Central memory CD8-positive, alpha-beta T cell (primary cell): ENCODE measurements at regions not wholly inside any gene's neighbourhood (a gene's known extent, or its start where the extent isn't known, plus 50 kb on each side); places are given as distances from the start of the nearest gene placed in this dataset.
A peak's percentile ranks its signal among the peaks of the same experiment; 100 is the strongest.

Experiments used
- ATAC-seq: fragments of 150-1000 bp; cut with Tn5 transposase; replicated peaks from 2 replicates; pipeline ENCODE4 v1.10.0; 2022; ENCODE audit warnings: mild to moderate bottlenecking, moderate FRiP score, moderate number of reproducible peaks; ENCODE audit not compliant: poor library complexity, severe bottlenecking; ENCODE audit errors: extremely low read depth
- DNase-seq, 2 donors: peaks; one replicate each; pipeline ENCODE4 v3.0.0; 2021; ENCODE audit warnings: low spot score in 2 of 2
- H3K27ac Mint-ChIP-seq: one replicate; pipeline ENCODE4 v1.8.0; 2022; ENCODE audit warnings: low read depth, mild to moderate bottlenecking, moderate library complexity, mixed read lengths
- H3K27me3 Mint-ChIP-seq: one replicate; pipeline ENCODE4 v1.8.0; 2022; ENCODE audit warnings: mixed read lengths
- H3K36me3 Mint-ChIP-seq: one replicate; pipeline ENCODE4 v1.8.0; 2022; ENCODE audit warnings: mild to moderate bottlenecking, moderate library complexity, mixed read lengths; ENCODE audit not compliant: insufficient read depth
- H3K4me1 Mint-ChIP-seq: one replicate; pipeline ENCODE4 v1.8.0; 2022; ENCODE audit warnings: mixed read lengths
- H3K4me3 Mint-ChIP-seq: one replicate; pipeline ENCODE4 v1.8.0; 2022; ENCODE audit warnings: mild to moderate bottlenecking, moderate library complexity, mixed read lengths
- H3K9me3 Mint-ChIP-seq: one replicate; pipeline ENCODE4 v1.8.0; 2022; ENCODE audit warnings: mixed read lengths

DNA sequence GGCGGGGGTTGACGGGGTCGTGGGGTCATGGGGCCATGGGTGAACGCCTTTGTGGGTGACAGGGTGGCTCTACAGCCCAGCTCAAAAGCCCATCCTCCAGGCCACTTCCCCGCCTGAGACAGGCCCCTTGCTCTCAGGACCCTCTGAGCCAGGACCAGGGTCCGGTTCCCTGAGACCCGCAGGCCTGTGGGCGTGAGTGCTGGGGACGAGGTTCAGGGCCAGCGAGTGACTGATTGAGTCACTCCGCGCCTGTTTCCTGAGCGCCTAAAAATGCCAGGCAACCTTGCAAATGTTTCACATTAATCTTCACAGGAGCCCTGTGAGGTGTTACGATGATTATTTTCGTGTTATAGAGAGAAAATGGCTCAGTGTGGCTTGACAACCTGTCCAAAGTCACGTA is 97.8 kb downstream of the ZNF674 start:
- H3K27ac Mint-ChIP-seq = peak overlapping the region; percentile 85
- DNase-seq = no peak
- peak overlapping the region; percentile 82 for H3K4me3 Mint-ChIP-seq
- H3K27me3 Mint-ChIP-seq = no peaks in the 10 kb centered on the region
- peaks cover 28% of the 10 kb centered on the region for H3K36me3 Mint-ChIP-seq
- no peaks in the 10 kb centered on the region for H3K9me3 Mint-ChIP-seq
- H3K4me1 Mint-ChIP-seq = peaks cover 9% of the 10 kb centered on the region
- ATAC-seq = peak; percentile 59

DNA sequence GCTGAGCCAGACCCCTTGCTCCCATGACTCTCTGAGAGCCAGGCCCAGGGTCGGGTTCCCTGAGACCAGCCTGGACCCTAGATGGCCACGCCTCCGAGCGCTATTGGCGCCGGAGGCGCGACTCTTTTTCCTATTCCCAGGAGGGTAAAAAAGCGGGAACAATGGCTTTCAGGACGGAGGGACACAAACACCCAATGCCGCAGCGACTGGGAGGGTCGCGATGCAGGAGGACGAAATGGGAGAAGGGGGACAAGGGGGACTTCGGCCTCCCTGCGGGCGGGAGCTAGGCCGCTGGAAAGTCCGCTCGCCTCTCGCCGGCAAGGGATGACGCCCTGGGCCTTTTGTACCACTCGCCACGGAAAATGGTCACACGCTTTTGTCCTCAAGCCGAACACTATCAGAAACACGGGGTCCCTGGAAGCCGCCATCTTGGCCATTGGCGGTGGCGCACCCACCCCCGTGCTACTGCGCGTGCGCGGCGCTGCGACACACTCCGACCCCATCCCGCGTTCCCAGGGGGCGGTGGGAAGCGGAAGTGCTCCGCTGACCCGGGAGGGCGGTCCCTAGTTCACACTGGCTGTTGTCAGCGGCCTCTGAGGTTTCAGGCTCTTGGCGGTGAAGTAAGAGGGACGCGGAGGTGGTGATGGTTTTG is 98.4 kb downstream of the ZNF674 start:
- ATAC-seq (peak; percentile 88), DNase-seq (peak; percentile 63 to 81)
- H3K27ac Mint-ChIP-seq = peak overlapping the region; percentile 85
- peak overlapping the region; percentile 82 for H3K4me3 Mint-ChIP-seq
- H3K4me1 Mint-ChIP-seq = peaks cover 4% of the 10 kb centered on the region
- H3K9me3 Mint-ChIP-seq = no peaks in the 10 kb centered on the region
- no peaks in the 10 kb centered on the region for H3K27me3 Mint-ChIP-seq
- peaks cover 24% of the 10 kb centered on the region for H3K36me3 Mint-ChIP-seq

DNA sequence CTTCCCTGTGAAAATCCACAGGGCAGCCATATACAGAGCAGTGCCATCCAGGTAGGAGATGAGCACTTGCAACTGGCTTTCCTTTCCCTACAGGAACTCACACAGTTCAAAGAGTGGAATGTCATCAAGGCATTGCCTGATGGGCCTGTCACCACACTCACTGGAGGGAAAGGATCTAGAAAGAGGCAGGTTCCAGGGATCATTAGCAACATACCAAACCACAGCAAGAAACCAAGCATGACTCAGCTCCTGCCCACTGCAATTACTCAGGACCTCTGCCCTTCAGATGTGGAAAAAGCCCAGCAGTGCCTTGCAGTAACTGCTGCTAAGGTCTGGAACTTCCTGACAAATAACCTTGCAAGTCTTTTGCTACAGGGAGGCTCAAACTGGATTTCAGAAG is 101.2 kb downstream of the ZNF674 start:
- no peak overlapping the region for H3K4me3 Mint-ChIP-seq
- DNase-seq (no peak), ATAC-seq (no peak)
- no peaks in the 10 kb centered on the region for H3K27me3 Mint-ChIP-seq
- H3K9me3 Mint-ChIP-seq = no peaks in the 10 kb centered on the region
- no peak overlapping the region for H3K27ac Mint-ChIP-seq
- no peaks in the 10 kb centered on the region for H3K4me1 Mint-ChIP-seq
- peaks cover 17% of the 10 kb centered on the region for H3K36me3 Mint-ChIP-seq

DNA sequence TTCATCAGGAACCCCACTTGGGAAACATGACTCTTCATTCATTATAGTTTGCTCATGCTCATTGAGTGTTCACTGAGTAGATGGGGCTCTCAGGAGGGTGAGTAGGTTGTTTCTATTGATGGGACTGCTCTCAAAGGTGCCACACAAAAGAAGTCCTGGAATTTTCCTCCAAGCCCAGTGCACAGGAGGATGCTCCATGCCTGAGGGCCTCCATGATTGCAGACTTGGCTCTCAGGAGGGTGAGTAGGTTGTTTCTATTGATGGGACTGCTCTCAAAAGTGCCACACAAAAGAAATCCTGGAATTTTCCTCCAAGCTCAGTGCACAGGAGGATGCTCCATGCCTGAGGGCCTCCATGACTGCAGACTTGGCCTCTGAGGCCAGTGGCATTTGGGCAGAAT is 108.5 kb downstream of the ZNF674 start:
- no peak overlapping the region for H3K4me3 Mint-ChIP-seq
- no peak overlapping the region for H3K27ac Mint-ChIP-seq
- no peak for DNase-seq
- ATAC-seq = no peak
- H3K36me3 Mint-ChIP-seq = no peaks in the 10 kb centered on the region
- no peaks in the 10 kb centered on the region for H3K4me1 Mint-ChIP-seq
- no peaks in the 10 kb centered on the region for H3K9me3 Mint-ChIP-seq
- no peaks in the 10 kb centered on the region for H3K27me3 Mint-ChIP-seq

DNA sequence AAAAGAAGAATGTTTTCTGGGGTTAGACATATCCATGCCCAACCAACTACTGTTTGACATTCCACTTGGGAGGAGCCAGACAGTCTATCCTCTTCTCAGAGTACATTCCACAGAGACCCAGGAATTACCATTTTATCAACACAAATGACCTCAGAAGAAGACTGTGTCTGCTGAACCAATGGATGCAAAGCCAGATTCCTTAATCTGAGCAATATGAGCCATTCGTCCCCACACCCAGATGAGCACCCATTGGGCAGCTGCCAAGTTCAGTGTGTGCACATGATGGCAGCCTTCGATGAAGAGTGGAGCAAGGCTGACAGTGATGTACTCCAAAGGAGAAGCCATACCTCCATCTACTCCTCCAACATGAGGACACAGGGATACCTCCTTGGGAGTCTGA is 111.3 kb downstream of the ZNF674 start:
- no peak for ATAC-seq
- H3K36me3 Mint-ChIP-seq = no peaks in the 10 kb centered on the region
- no peak overlapping the region for H3K4me3 Mint-ChIP-seq
- H3K9me3 Mint-ChIP-seq = no peaks in the 10 kb centered on the region
- H3K27ac Mint-ChIP-seq = no peak overlapping the region
- H3K27me3 Mint-ChIP-seq = no peaks in the 10 kb centered on the region
- no peaks in the 10 kb centered on the region for H3K4me1 Mint-ChIP-seq
- no peak for DNase-seq

DNA sequence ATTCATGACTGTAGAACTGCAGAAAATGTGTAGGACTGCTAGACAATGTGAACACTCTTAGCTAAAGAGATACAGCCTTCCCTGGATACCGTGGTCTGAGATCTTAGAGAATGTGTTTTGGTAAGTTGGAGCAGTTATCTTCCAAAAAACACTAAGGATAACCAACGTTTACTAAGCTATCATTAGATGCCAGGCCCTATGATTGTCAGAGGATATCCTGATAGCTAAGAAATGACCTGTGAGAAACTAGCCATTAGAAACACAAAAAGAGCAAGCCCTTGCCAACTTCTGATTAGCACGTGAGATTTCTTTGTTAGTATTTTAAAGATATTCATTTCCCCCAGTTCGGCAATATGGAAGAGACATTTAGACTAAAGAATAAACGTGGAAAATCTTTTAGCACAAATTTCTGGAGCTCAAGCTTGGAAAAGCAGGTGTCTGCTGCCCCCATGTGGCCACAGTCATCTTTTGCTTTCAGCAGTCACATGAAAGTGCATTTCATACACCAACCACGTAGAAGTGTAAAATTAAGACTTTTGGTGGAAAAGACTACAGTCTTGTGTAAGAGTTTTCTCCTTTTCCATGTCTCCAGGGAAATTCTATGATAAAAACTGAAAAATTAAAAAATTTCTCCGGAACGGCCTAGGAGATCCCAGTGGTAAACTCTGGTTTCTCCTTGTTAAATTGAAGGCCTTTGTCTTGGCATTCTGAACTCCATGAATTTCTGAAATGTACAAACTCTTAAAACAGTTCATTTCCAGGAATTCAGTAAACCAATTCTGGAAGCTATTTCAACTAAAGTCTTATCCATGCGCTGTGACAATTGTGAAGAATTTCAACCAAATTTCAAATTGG is 136.4 kb downstream of the ZNF674 start:
- Mint-ChIP-seq H3K27me3 (no peaks in the 10 kb centered on the region), H3K36me3 (no peaks in the 10 kb centered on the region), H3K4me3 (no peak overlapping the region), H3K9me3 (no peaks in the 10 kb centered on the region), H3K4me1 (no peaks in the 10 kb centered on the region), H3K27ac (no peak overlapping the region)
- DNase-seq = peak; percentile 18 to 28
- ATAC-seq = no peak

DNA sequence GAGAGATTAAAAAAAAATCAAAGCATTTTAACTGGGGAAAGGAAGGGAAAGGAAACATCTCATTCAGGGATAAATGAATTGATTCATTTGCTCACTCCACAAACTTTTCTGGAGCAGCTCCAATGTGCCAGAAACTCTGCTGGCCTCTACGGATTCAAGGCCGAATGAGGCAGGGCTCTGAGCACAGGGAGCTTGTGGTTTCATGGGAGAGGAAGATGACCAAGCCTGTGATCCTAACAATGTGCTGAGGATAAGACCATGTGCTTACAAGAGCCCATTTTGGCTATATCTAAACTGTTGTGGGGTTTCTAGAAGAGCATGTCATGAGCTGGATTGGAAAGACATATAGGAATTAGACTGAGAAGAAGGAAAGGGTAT is 137.5 kb downstream of the ZNF674 start:
- no peak overlapping the region for H3K4me3 Mint-ChIP-seq

DNA sequence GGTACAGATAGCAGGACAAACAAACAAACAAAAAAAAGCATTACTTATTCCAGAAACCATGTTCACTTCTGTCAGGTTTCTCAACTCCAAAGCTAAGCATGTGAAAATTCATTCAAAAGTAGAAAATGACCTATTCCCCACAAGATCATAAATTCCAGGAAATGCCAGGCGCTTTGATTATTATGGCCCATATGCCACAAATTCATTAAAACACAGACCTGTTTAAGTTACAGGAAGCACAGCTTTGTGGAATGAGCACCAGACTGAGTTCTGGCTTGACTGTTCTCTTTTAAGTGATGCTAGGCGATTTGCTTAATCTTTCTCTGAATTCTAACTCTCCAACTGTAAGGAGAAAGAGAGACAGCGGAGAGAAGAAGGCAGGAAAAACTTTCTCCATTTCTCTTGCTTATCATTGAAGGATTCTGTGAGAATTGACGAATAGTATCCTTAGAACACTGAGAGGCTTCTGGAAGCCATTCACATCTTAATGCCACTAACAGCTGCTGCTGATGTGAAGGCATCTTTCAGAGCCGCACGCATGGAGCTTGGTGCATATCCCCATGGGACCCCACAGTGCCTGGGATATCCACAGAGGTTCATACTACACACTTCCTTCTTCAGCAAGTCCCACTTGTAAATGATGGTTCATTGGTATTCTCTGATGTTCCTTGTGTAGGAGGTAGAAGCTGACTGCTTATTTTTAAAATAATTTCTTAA is 138.0 kb downstream of the ZNF674 start:
- no peak overlapping the region for H3K4me3 Mint-ChIP-seq
- no peak overlapping the region for H3K27ac Mint-ChIP-seq
- H3K36me3 Mint-ChIP-seq = no peaks in the 10 kb centered on the region
- ATAC-seq (no peak), DNase-seq (no peak)
- H3K4me1 Mint-ChIP-seq = no peaks in the 10 kb centered on the region
- H3K9me3 Mint-ChIP-seq = no peaks in the 10 kb centered on the region
- H3K27me3 Mint-ChIP-seq = no peaks in the 10 kb centered on the region

More for the DNA sequence above, 137.5 kb downstream of the ZNF674 start:
- ATAC-seq (no peak), DNase-seq (no peak)
- Mint-ChIP-seq H3K4me1 (no peaks in the 10 kb centered on the region), H3K36me3 (no peaks in the 10 kb centered on the region), H3K27me3 (no peaks in the 10 kb centered on the region), H3K9me3 (no peaks in the 10 kb centered on the region), H3K27ac (no peak overlapping the region)

DNA sequence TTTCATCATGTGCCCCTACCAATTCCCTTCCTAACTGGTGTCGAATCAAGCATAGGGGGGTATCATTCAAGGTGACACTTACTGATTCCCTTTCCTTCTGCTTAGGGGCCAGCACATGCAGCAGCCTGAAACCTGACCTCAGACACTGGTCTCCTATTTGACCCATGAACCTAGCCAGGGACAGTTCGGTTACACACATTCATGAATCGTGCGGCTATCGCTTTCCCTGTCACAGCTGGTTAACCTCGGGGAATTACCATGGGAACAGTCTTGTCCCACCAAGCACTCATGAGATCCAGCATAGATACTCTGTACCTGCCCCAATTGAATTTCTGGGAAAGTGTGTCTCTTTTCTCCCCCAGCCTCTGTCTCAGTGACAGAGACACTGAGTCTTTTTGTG is 140.4 kb downstream of the ZNF674 start:
- no peaks in the 10 kb centered on the region for H3K9me3 Mint-ChIP-seq
- no peak overlapping the region for H3K4me3 Mint-ChIP-seq
- no peaks in the 10 kb centered on the region for H3K27me3 Mint-ChIP-seq
- H3K27ac Mint-ChIP-seq = no peak overlapping the region
- H3K4me1 Mint-ChIP-seq = no peaks in the 10 kb centered on the region
- DNase-seq (no peak), ATAC-seq (no peak)
- no peaks in the 10 kb centered on the region for H3K36me3 Mint-ChIP-seq

DNA sequence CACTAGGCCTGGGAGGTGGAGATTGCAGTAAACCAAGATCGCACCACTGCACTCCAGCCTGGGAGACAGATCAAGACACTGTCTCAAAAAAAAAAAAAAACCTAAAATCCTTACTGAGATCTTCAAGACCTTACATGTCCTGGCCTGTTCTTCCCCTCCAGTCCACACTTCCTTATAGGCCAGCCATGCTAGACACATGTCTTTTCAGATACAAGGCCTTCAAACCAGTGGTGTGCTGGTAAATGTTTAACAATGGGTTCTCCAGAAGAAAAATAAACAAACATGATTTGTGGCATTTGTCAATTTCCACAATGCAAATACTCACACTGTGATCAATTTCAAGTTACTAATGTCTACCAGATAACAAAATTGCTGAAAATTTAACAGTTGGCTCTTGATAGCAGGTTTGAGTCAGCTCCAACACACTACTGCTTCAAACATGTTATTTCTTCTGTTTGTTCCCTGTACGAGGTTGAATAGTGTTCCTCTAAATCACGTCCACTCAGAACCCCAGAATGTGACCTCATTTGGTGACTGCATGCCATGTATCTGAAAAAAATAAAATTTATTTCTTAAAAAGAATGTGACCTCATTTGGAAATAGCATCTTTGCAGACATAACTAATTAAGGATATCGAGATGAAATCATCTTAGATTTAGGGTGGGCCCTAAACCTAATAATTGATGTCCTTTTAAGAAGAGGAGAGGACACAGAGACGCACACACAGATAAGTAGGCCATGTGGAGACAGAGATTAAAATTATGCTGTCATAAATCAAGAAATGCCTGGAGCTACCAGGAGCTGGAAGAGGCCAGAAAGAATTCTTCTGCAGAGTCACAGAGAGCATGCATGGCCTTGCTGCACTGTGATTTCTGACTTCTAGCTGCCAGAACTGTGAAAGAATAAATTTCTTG is 144.4 kb downstream of the ZNF674 start:
- Mint-ChIP-seq H3K27ac (no peak overlapping the region), H3K27me3 (no peaks in the 10 kb centered on the region), H3K4me3 (no peak overlapping the region), H3K36me3 (no peaks in the 10 kb centered on the region), H3K9me3 (no peaks in the 10 kb centered on the region), H3K4me1 (no peaks in the 10 kb centered on the region)
- no peak for ATAC-seq
- no peak for DNase-seq

DNA sequence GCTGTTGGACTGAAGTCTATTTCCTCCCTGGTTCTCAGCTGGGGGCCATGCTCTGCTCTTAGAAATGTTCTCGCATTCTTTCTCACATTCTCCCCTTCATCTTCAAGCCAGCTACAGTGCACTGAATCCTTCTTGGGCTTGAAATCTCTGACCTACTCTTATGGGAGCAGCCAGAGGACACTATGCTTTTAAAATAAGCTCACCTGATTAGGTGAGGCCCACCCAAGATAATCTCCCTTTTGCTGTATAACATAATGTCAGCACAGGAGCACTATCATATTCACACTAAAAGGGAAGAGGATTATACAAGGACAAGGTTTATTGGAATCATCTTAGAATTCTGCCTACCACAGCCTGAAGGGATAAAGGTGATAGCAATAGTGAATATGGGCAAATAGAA is 146.3 kb downstream of the ZNF674 start:
- Mint-ChIP-seq H3K4me3 (no peak overlapping the region), H3K9me3 (no peaks in the 10 kb centered on the region), H3K36me3 (peaks cover 2% of the 10 kb centered on the region), H3K27me3 (no peaks in the 10 kb centered on the region), H3K4me1 (no peaks in the 10 kb centered on the region), H3K27ac (no peak overlapping the region)
- ATAC-seq (no peak), DNase-seq (no peak)

DNA sequence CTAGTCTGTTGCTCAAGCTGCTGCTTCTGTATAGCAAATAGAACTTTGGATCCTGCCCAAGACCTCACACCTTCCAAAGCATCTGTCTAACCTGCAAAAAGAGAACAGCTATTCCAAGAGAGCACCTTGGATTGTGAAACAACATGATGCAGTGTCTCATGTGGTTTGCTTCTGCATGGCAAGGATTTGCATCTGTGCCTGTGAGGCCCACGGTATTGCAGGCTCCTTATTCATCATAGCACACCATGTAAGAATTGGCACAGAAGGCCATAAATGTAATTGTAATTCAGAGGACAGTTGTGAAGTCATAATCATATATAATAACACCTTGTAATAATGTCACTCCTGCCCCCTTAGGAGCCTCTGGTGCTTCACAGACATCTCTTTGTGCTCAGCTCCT is 147.1 kb downstream of the ZNF674 start:
- no peaks in the 10 kb centered on the region for H3K9me3 Mint-ChIP-seq
- no peak for ATAC-seq

More for the DNA sequence above, 147.1 kb downstream of the ZNF674 start:
- DNase-seq = no peak
- H3K27me3 Mint-ChIP-seq = no peaks in the 10 kb centered on the region
- H3K27ac Mint-ChIP-seq = no peak overlapping the region
- no peaks in the 10 kb centered on the region for H3K4me1 Mint-ChIP-seq
- H3K36me3 Mint-ChIP-seq = peaks cover 2% of the 10 kb centered on the region
- no peak overlapping the region for H3K4me3 Mint-ChIP-seq
